ENCODE measurements at regions not wholly inside any gene's neighbourhood (a gene's known extent, or its start where the extent isn't known, plus 50 kb on each side); places are given as distances from the start of the nearest gene placed in this dataset.

- TF ChIP-seq ZBTB33 (IDR thresholded peaks at IDR 0.05; ENCODE audit: extremely low read depth, insufficient replicate concordance, low read length), result no peak
- no peak for TF ChIP-seq POLR2A (IDR thresholded peaks at IDR 0.05; ENCODE audit: borderline replicate concordance, extremely low read depth, insufficient read depth, insufficient read length)
- no peak for TF ChIP-seq JUND (IDR thresholded peaks at IDR 0.05)
- no peak for TF ChIP-seq MAX (IDR thresholded peaks at IDR 0.05)
- ChIA-PET CTCF (no interaction called here), RAD21 (ENCODE audit: low non-redundant PET in 1 of 2, low total read pairs in 2 of 2, uncharacterized antibody in 2 of 2, unreplicated experiment in 2 of 2) (no interaction called here), POLR2A (no interaction called here)
- Histone ChIP-seq H4K20me1 (ENCODE audit: insufficient read depth) (no peaks in the 10 kb centered on the region), H3K36me3 (ENCODE audit: control insufficient read depth in 1 of 2, insufficient read depth in 2 of 2, low read length in 2 of 2) (no peaks in the 10 kb centered on the region), H2AFZ (ENCODE audit: low read depth, low read length, poor library complexity, severe bottlenecking) (no peak overlapping the region), H3K9ac (ENCODE audit: low read length) (no peak overlapping the region), H3K9me3 (ENCODE audit: control insufficient read depth in 1 of 2, insufficient read depth in 1 of 2, low read depth in 1 of 2, low read length in 2 of 2) (no peaks in the 10 kb centered on the region), H3K4me3 (replicated peaks in 1 of 2; ENCODE audit: low read depth in 1 of 2, low read length in 2 of 2) (no peak overlapping the region), H3K79me2 (ENCODE audit: insufficient read depth, low read length) (no peaks in the 10 kb centered on the region), H3K9me2 (ENCODE audit: insufficient read depth) (no peaks in the 10 kb centered on the region), H3K4me2 (ENCODE audit: low read length) (no peak overlapping the region), H3K4me1 (ENCODE audit: control insufficient read depth in 1 of 2, insufficient read depth in 2 of 2, low read length in 2 of 2) (no peaks in the 10 kb centered on the region), H3K27ac (ENCODE audit: low read depth, low read length) (no peak overlapping the region), H3K27me3 (ENCODE audit: insufficient read depth, low read length) (no peaks in the 10 kb centered on the region)
- DNase-seq (ENCODE audit: low read depth, low spot score) (no peak), ATAC-seq (no peak)
- no TSS peak for BruUV-seq (replicated peaks)
- intact Hi-C loops (cut with micrococcal nuclease), result loop anchor here (10.0 kb wide), 2 partner anchors 380 to 950 kb away; no protein-coding TSS in a partner anchor
Measured at GRCh38 chr5:130724658-130725057, 440.4 kb downstream of the HINT1 start.

GRCh38 chr5:130720355-130720754 is 444.7 kb downstream of the HINT1 start:
- ChIA-PET RAD21 (ENCODE audit: low non-redundant PET in 1 of 2, low total read pairs in 2 of 2, uncharacterized antibody in 2 of 2, unreplicated experiment in 2 of 2) (no interaction called here), POLR2A (no interaction called here), CTCF (no interaction called here)
- Histone ChIP-seq H3K27ac (ENCODE audit: low read depth, low read length) (no peak overlapping the region), H3K27me3 (ENCODE audit: insufficient read depth, low read length) (no peaks in the 10 kb centered on the region), H3K4me3 (replicated peaks in 1 of 2; ENCODE audit: low read depth in 1 of 2, low read length in 2 of 2) (no peak overlapping the region), H3K4me2 (ENCODE audit: low read length) (no peak overlapping the region), H3K9me3 (ENCODE audit: control insufficient read depth in 1 of 2, insufficient read depth in 1 of 2, low read depth in 1 of 2, low read length in 2 of 2) (no peaks in the 10 kb centered on the region), H3K9ac (ENCODE audit: low read length) (no peak overlapping the region), H2AFZ (ENCODE audit: low read depth, low read length, poor library complexity, severe bottlenecking) (no peak overlapping the region), H3K36me3 (ENCODE audit: control insufficient read depth in 1 of 2, insufficient read depth in 2 of 2, low read length in 2 of 2) (no peaks in the 10 kb centered on the region), H3K9me2 (ENCODE audit: insufficient read depth) (no peaks in the 10 kb centered on the region), H3K79me2 (ENCODE audit: insufficient read depth, low read length) (no peaks in the 10 kb centered on the region), H4K20me1 (ENCODE audit: insufficient read depth) (no peaks in the 10 kb centered on the region), H3K4me1 (ENCODE audit: control insufficient read depth in 1 of 2, insufficient read depth in 2 of 2, low read length in 2 of 2) (no peaks in the 10 kb centered on the region)
- BruUV-seq (replicated peaks), result no TSS peak
- ATAC-seq, result peak; percentile 100
- intact Hi-C loops (cut with micrococcal nuclease), result loop anchor here (1.0 to 10.0 kb wide), 5 partner anchors 384 to 946 kb away; no protein-coding TSS in a partner anchor
- TF ChIP-seq RAD21 (IDR thresholded peaks at IDR 0.05; ENCODE audit: low read depth), result peak; percentile 88
- TF ChIP-seq CTCF (IDR thresholded peaks at IDR 0.05 in 2 of 3, conservative IDR thresholded peaks at IDR 0.05 in 1 of 3; ENCODE audit: borderline replicate concordance in 1 of 3, insufficient read depth in 1 of 3, low read depth in 2 of 3, low read length in 2 of 3), result peak; percentile 56 to 74 (median 69); a peak in 5 of 6 replicates
- no peak for TF ChIP-seq ZBTB33 (IDR thresholded peaks at IDR 0.05; ENCODE audit: extremely low read depth, insufficient replicate concordance, low read length)
- DNase-seq (ENCODE audit: low read depth, low spot score), result peak; percentile 45

All from HCT116 (cell line).